GM12872 (cell line): ENCODE measurements at regions not wholly inside any gene's neighbourhood (a gene's known extent, or its start where the extent isn't known, plus 50 kb on each side); places are given as distances from the start of the nearest gene placed in this dataset.

Experiments used
- CTCF ChIP-seq: IDR thresholded peaks from 3 replicates; pipeline ENCODE4 v1.5.1; 2011; ENCODE audit warnings: low read depth, mild to moderate bottlenecking, low read length, moderate library complexity; ENCODE audit not compliant: insufficient read depth

DNA sequence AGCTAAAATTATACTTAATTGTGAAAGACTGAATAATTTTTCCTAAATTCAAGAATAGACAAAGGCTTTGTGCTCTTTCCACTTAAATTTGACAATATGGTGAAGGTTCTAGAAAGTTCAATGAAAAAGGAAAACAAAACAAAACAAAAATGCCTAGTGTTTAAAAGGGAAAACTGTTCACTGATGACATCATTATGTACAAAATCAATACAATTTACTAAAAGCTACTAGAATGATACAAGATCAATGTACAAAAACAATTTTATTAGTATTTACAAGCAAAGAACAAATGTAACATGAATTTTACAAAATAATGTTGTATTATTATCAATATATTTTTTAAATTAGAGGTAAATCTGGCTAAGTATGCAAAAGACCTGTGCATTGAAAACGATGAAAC, 499.1 kb upstream of the FSIP2 start:
- TF ChIP-seq CTCF = no peak

DNA sequence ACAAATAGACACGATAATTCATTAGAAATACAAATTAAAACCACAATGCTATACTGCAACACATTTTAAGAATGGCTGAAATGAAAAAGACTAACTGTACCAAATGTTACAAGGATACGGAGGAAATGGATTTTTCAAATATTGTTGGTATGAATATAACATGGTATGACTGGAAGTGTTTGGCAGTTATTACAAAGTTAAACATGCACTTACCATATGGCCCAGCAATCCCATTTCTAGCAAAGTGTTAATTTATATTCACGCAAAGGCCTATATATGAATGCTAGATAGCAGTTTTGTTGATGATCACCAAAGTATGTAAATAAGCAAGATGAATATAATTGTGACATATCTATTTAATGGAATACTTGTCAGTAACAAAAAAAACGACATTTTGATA, 497.8 kb upstream of the FSIP2 start:
- no peak for TF ChIP-seq CTCF

GRCh38 chr2:185241556-185241955, 497.0 kb upstream of the FSIP2 start:
- TF ChIP-seq CTCF = no peak

DNA sequence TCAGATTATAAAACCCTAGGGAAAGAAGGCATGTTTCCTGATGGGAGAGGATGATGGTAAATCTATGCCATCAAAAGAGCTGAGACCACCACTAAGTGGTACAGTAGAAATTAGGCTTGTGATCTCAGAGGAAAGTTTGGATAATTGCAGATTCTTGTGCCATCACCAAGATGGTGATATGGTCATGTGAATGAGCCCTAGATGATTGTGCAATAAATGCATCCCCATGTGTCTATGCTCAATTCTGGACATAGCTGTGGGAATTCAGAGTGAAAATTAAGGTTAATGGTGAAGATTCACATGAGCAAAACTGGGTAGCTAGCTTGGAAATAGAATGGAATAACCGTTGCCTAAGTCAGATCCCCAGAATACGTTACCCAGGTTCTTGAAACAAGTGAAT, 496.1 kb upstream of the FSIP2 start:
- TF ChIP-seq CTCF = no peak

GRCh38 chr2:185245216-185245615, 493.4 kb upstream of the FSIP2 start:
- TF ChIP-seq CTCF = no peak

DNA sequence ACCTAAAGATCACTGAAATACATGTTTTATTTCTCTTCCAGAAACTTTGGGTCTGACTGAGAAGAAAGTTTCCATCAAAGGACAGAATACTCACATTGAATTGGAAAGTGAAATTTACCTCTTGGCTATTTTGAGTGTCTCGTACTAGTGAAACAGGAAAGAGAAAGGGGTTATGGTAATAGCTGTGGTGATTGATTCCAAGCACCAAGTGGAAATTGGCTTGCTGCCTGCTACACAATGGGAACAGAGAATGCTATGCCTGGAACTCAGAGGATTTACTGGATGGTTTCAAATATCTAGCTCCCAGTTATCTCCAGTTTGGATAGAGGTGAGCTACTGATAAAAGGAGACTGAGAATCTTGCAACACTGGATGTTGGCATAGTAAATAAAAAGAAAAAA, 492.8 kb upstream of the FSIP2 start:
- TF ChIP-seq CTCF = no peak

- TF ChIP-seq CTCF = no peak
These were observed 491.9 kb upstream of the FSIP2 start for GRCh38 chr2:185246717-185247116.

DNA sequence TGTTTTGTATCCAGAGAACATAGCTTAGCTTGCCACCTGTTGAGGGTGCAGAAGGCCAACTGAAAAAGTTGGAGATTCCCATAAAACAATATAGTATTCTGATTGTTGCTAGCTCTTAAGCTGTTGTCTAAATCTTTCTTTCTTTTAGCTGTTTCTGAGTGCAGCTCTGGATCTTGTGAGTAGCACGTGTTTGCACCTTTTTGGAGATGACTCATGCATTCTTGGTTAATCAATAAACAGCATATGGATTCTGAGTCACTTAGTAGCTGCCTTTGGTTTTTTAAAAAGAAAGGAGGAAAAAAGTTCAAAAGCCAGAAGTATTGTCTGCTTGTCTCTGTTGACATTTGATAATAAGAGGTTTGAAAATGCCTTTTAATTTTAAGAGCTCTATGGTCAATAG, 483.0 kb upstream of the FSIP2 start:
- no peak for TF ChIP-seq CTCF
